ENCODE measurements at regions not wholly inside any gene's neighbourhood (a gene's known extent, or its start where the extent isn't known, plus 50 kb on each side); places are given as distances from the start of the nearest gene placed in this dataset.

- Mint-ChIP-seq H3K4me3 (no peak overlapping the region), H3K4me1 (peaks cover 4 to 7% of the 10 kb centered on the region in 2 donors), H3K9me3 (no peaks in the 10 kb centered on the region), H3K27ac (no peak overlapping the region), H3K27me3 (ENCODE audit: low read depth in 2 of 2) (peaks cover 14 to 38% of the 10 kb centered on the region in 2 donors), H3K36me3 (no peaks in the 10 kb centered on the region)
- Histone ChIP-seq H3K4me1 (ENCODE audit: control insufficient read depth, insufficient read depth, low read length) (peaks cover 7% of the 10 kb centered on the region), H3K27ac (ENCODE audit: low read length) (no peak overlapping the region), H3K36me3 (ENCODE audit: control insufficient read depth, insufficient read depth, low read length) (no peaks in the 10 kb centered on the region), H3K9me3 (ENCODE audit: control insufficient read depth, insufficient read depth, low read length) (no peaks in the 10 kb centered on the region), H3K27me3 (ENCODE audit: control insufficient read depth, insufficient read depth, low read length) (peaks cover 4% of the 10 kb centered on the region), H3K4me3 (ENCODE audit: low read length) (no peak overlapping the region)
- no peak for TF ChIP-seq CTCF (IDR thresholded peaks at IDR 0.05)
- WGBS (ENCODE audit: insufficient coverage): 62% methylated on average over 8 of the region's 9 CpGs
- no peak for ATAC-seq
- DNase-seq: no peak
- intact Hi-C loops (cut with micrococcal nuclease): loop anchor here (10.0 kb wide), 1 partner anchor 1516 kb away; no protein-coding TSS in a partner anchor
Observed at GRCh38 chr9:78438780-78439179, 141.9 kb downstream of the PSAT1 start.

- 21% methylated on average over 21 of the region's 23 CpGs for WGBS (ENCODE audit: insufficient coverage)
Observed at GRCh38 chr9:78439190-78439865, 142.4 kb downstream of the PSAT1 start.

GRCh38 chr9:78439866-78440830, 143.2 kb downstream of the PSAT1 start:
- peaks cover 4 to 7% of the 10 kb centered on the region in 2 donors for H3K4me1 Mint-ChIP-seq
- 78% methylated on average over 8 of the region's 10 CpGs for WGBS (ENCODE audit: insufficient coverage)
- H3K4me3 ChIP-seq (ENCODE audit: low read length): no peak overlapping the region
- H3K36me3 ChIP-seq (ENCODE audit: control insufficient read depth, insufficient read depth, low read length): no peaks in the 10 kb centered on the region
- H3K27me3 ChIP-seq (ENCODE audit: control insufficient read depth, insufficient read depth, low read length): peaks cover 4% of the 10 kb centered on the region
- H3K27ac ChIP-seq (ENCODE audit: low read length): no peak overlapping the region
- DNase-seq (no peak), ATAC-seq (no peak)
- H3K27me3 Mint-ChIP-seq (ENCODE audit: low read depth in 2 of 2): peaks cover 14 to 38% of the 10 kb centered on the region in 2 donors
- no peaks in the 10 kb centered on the region for H3K9me3 Mint-ChIP-seq
- H3K4me1 ChIP-seq (ENCODE audit: control insufficient read depth, insufficient read depth, low read length): peaks cover 7% of the 10 kb centered on the region
- TF ChIP-seq CTCF (IDR thresholded peaks at IDR 0.05): no peak
- intact Hi-C loops (cut with micrococcal nuclease): loop anchor here (10.0 kb wide), 1 partner anchor 1515 kb away; no protein-coding TSS in a partner anchor
- H3K36me3 Mint-ChIP-seq: no peaks in the 10 kb centered on the region
- H3K9me3 ChIP-seq (ENCODE audit: control insufficient read depth, insufficient read depth, low read length): no peaks in the 10 kb centered on the region
- no peak overlapping the region for H3K4me3 Mint-ChIP-seq
- H3K27ac Mint-ChIP-seq: no peak overlapping the region

More at GRCh38 chr9:78439190-78439865, 142.4 kb downstream of the PSAT1 start:
- H3K27ac ChIP-seq (ENCODE audit: low read length): no peak overlapping the region
- intact Hi-C loops (cut with micrococcal nuclease): loop anchor here (10.0 kb wide), 1 partner anchor 1515 kb away; no protein-coding TSS in a partner anchor
- no peaks in the 10 kb centered on the region for H3K9me3 ChIP-seq (ENCODE audit: control insufficient read depth, insufficient read depth, low read length)
- H3K36me3 Mint-ChIP-seq: no peaks in the 10 kb centered on the region
- H3K4me1 ChIP-seq (ENCODE audit: control insufficient read depth, insufficient read depth, low read length): peaks cover 7% of the 10 kb centered on the region
- peak; percentile 90 for TF ChIP-seq CTCF (IDR thresholded peaks at IDR 0.05)
- H3K27ac Mint-ChIP-seq: no peak overlapping the region
- no peak overlapping the region for H3K4me3 ChIP-seq (ENCODE audit: low read length)
- ATAC-seq: peak; percentile 71 to 89 (median 76)
- H3K4me3 Mint-ChIP-seq: no peak overlapping the region
- H3K9me3 Mint-ChIP-seq: no peaks in the 10 kb centered on the region
- peaks cover 4% of the 10 kb centered on the region for H3K27me3 ChIP-seq (ENCODE audit: control insufficient read depth, insufficient read depth, low read length)
- no peaks in the 10 kb centered on the region for H3K36me3 ChIP-seq (ENCODE audit: control insufficient read depth, insufficient read depth, low read length)
- H3K4me1 Mint-ChIP-seq: peaks cover 4 to 7% of the 10 kb centered on the region in 2 donors
- H3K27me3 Mint-ChIP-seq (ENCODE audit: low read depth in 2 of 2): peaks cover 14 to 38% of the 10 kb centered on the region in 2 donors
- peak; percentile 45 to 79 for DNase-seq
